ENCODE measurements at regions not wholly inside any gene's neighbourhood (a gene's known extent, or its start where the extent isn't known, plus 50 kb on each side); places are given as distances from the start of the nearest gene placed in this dataset.
"Not testable (repeated sequence)": the region's sequence is repeated elsewhere in the genome, so short reads cannot be mapped to it uniquely, and the experiment has no call there.

DNA sequence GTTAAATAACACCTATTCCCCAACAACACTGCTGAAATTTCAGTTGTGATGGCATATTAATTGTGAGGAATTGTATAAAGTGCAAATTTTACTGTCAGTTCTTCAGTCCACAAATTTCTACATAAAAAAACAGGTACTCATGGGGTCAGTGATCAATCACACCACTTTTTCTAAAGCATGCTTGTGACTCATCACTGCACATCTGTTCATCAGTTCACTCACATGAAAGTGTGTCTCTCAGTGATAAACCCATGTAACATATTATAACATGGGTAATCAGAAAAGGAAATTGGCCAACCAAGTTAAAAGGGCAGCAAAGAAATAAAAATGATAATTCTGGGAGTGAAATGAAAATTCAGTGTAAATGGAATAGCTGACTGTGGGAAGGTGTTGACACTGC lies 234.7 kb upstream of the FKBP1C start:
- Histone ChIP-seq H3K4me3 (no peak overlapping the region), H3K4me1 (ENCODE audit: low read depth) (no peaks in the 10 kb centered on the region), H3K36me3 (ENCODE audit: low read depth) (no peaks in the 10 kb centered on the region), H3K9me3 (no peaks in the 10 kb centered on the region)
- ATAC-seq, result no peak
- intact Hi-C loops (cut with DNase I, micrococcal nuclease), result no loop called here
- TF ChIP-seq, protein P1, sequence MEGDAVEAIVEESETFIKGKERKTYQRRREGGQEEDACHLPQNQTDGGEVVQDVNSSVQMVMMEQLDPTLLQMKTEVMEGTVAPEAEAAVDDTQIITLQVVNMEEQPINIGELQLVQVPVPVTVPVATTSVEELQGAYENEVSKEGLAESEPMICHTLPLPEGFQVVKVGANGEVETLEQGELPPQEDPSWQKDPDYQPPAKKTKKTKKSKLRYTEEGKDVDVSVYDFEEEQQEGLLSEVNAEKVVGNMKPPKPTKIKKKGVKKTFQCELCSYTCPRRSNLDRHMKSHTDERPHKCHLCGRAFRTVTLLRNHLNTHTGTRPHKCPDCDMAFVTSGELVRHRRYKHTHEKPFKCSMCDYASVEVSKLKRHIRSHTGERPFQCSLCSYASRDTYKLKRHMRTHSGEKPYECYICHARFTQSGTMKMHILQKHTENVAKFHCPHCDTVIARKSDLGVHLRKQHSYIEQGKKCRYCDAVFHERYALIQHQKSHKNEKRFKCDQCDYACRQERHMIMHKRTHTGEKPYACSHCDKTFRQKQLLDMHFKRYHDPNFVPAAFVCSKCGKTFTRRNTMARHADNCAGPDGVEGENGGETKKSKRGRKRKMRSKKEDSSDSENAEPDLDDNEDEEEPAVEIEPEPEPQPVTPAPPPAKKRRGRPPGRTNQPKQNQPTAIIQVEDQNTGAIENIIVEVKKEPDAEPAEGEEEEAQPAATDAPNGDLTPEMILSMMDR (IDR thresholded peaks at IDR 0.05), result no peak
- no peak for DNase-seq

- H3K4me3 ChIP-seq, result no peak overlapping the region
- H3K4me1 ChIP-seq (ENCODE audit: low read depth), result no peaks in the 10 kb centered on the region
- TF ChIP-seq, protein P1 (IDR thresholded peaks at IDR 0.05), result no peak
- no peaks in the 10 kb centered on the region for H3K36me3 ChIP-seq (ENCODE audit: low read depth)
- no peak for ATAC-seq
- no peaks in the 10 kb centered on the region for H3K9me3 ChIP-seq
- intact Hi-C loops (cut with DNase I, micrococcal nuclease), result no loop called here
- no peak for DNase-seq
Measured at GRCh38 chr6:62978920-62979319, 232.3 kb upstream of the FKBP1C start.

GRCh38 chr6:62980093-62980492 lies 231.2 kb upstream of the FKBP1C start:
- intact Hi-C loops (cut with DNase I, micrococcal nuclease), result no loop called here
- TF ChIP-seq, protein P1 (IDR thresholded peaks at IDR 0.05), result no peak
- no peaks in the 10 kb centered on the region for H3K36me3 ChIP-seq (ENCODE audit: low read depth)
- no peaks in the 10 kb centered on the region for H3K4me1 ChIP-seq (ENCODE audit: low read depth)
- DNase-seq, result no peak
- H3K4me3 ChIP-seq, result no peak overlapping the region
- H3K9me3 ChIP-seq, result no peaks in the 10 kb centered on the region
- ATAC-seq, result no peak

DNA sequence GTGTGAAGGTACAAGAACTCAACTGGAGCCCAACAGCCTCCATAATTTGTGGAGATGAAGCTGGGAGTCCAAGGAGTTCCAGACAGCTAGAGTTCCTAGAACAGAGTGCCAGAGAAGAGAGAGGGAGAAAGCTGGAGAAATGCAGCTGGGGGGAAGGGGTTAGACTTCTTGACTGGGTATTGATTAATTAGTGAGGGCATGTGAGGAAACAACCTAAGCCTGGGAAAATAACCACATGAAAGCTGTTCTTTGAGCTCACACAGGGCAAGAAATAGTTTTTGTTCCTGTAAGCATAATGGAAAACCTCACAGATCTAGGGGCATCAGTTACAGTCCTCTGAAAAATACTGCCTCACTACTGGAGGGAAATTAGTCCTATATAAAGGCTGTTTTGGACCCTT lies 230.5 kb upstream of the FKBP1C start:
- DNase-seq, result no peak
- H3K36me3 ChIP-seq (ENCODE audit: low read depth), result no peaks in the 10 kb centered on the region
- H3K4me3 ChIP-seq, result no peak overlapping the region
- ATAC-seq, result no peak
- no peaks in the 10 kb centered on the region for H3K4me1 ChIP-seq (ENCODE audit: low read depth)
- intact Hi-C loops (cut with DNase I, micrococcal nuclease), result no loop called here
- TF ChIP-seq, protein P1 (IDR thresholded peaks at IDR 0.05), result no peak
- no peaks in the 10 kb centered on the region for H3K9me3 ChIP-seq

- DNase-seq (no peak), ATAC-seq (no peak)
- intact Hi-C loops (cut with DNase I, micrococcal nuclease), result no loop called here
- H3K4me3 ChIP-seq, result no peak overlapping the region
- H3K36me3 ChIP-seq (ENCODE audit: low read depth), result no peaks in the 10 kb centered on the region
- no peaks in the 10 kb centered on the region for H3K4me1 ChIP-seq (ENCODE audit: low read depth)
- TF ChIP-seq, protein P1 (IDR thresholded peaks at IDR 0.05), result no peak
- H3K9me3 ChIP-seq, result no peaks in the 10 kb centered on the region
Measured at GRCh38 chr6:62982951-62983350, 228.3 kb upstream of the FKBP1C start.

DNA sequence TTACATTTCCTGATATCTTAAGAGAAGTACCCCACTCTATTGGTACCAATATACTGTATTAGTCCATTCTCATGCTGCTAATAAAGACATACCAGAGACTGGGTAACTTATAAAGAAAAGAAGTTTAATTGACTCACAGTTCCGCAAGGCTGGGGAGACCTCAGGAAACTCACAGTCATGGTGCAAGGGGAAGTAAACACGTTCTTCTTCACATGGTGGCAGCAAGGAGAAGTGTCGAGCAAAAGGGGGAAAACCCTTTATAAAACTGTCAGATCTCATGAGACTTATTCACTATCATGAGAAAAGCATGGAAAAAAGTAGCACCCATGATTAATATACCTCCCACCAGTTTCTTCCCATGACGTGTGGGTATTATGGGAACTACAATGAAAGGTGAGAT lies 219.6 kb upstream of the FKBP1C start:
- ATAC-seq; DNase-seq; intact Hi-C loops (cut with DNase I, micrococcal nuclease); H3K4me1 ChIP-seq (ENCODE audit: low read depth); H3K4me3 ChIP-seq; H3K9me3 ChIP-seq; H3K36me3 ChIP-seq (ENCODE audit: low read depth): not testable (repeated sequence)
